ENCODE measurements at regions not wholly inside any gene's neighbourhood (a gene's known extent, or its start where the extent isn't known, plus 50 kb on each side); places are given as distances from the start of the nearest gene placed in this dataset.

DNA sequence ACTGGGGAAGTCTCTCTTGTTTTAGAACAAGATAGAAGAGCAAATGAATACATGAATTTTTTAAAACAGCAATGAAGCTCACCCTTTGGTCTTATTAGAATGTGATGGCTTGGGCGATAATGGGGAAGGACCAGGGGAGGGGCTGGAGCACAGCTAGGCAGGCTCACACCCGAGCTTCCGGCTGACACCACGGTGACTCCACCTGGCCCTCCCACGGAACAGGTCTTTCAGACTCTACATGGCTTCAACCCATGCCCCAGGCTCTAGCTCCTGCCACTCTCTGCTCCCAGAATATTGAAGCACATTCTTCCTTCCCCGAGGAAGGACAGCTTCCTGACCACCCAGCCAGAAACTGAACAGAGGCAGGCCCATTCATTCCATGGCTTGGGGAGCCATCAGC is 127.5 kb upstream of the AGAP1 start:
- CTCF ChIA-PET: no interaction called here
- POLR2A ChIA-PET: no interaction called here
- H3K36me3 Mint-ChIP-seq (ENCODE audit: low read depth): no peaks in the 10 kb centered on the region

DNA sequence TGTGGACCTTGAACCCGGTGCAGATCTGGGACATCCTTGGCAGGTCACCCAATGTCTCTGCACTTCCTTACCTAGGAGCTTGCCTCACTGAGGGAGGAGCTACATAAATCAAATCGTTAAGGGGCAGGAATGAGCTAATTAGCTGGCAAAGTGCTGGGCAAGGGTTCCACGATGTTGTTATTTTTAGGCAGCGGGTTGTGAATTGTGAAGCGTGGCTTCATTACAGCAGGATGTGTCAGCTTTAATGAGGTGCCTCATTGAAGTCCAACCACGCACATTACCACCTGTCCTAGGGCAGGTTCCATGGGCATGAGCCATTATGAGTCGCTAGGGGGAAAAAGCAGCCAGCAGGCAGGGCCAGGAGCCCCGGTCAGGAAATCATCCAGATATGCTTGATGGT is 127.0 kb upstream of the AGAP1 start:
- ATAC-seq (ENCODE audit: low read depth) (no peak), DNase-seq (no peak)
- TF ChIP-seq, protein P1, sequence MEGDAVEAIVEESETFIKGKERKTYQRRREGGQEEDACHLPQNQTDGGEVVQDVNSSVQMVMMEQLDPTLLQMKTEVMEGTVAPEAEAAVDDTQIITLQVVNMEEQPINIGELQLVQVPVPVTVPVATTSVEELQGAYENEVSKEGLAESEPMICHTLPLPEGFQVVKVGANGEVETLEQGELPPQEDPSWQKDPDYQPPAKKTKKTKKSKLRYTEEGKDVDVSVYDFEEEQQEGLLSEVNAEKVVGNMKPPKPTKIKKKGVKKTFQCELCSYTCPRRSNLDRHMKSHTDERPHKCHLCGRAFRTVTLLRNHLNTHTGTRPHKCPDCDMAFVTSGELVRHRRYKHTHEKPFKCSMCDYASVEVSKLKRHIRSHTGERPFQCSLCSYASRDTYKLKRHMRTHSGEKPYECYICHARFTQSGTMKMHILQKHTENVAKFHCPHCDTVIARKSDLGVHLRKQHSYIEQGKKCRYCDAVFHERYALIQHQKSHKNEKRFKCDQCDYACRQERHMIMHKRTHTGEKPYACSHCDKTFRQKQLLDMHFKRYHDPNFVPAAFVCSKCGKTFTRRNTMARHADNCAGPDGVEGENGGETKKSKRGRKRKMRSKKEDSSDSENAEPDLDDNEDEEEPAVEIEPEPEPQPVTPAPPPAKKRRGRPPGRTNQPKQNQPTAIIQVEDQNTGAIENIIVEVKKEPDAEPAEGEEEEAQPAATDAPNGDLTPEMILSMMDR (IDR thresholded peaks at IDR 0.05): no peak
- intact Hi-C loops (cut with micrococcal nuclease): no loop called here
- Mint-ChIP-seq H3K27ac (no peak overlapping the region), H3K36me3 (ENCODE audit: low read depth) (no peaks in the 10 kb centered on the region), H3K27me3 (no peaks in the 10 kb centered on the region), H3K4me1 (no peaks in the 10 kb centered on the region), H3K4me3 (no peak overlapping the region), H3K9me3 (no peaks in the 10 kb centered on the region)
- ChIA-PET CTCF (no interaction called here), POLR2A (no interaction called here)

More for the DNA sequence above, 127.5 kb upstream of the AGAP1 start:
- Mint-ChIP-seq H3K27me3 (no peaks in the 10 kb centered on the region), H3K9me3 (no peaks in the 10 kb centered on the region), H3K4me3 (no peak overlapping the region), H3K4me1 (no peaks in the 10 kb centered on the region), H3K27ac (no peak overlapping the region)
- ATAC-seq (ENCODE audit: low read depth): no peak
- intact Hi-C loops (cut with micrococcal nuclease): no loop called here
- TF ChIP-seq, protein P1 (IDR thresholded peaks at IDR 0.05): no peak
- DNase-seq: no peak

DNA sequence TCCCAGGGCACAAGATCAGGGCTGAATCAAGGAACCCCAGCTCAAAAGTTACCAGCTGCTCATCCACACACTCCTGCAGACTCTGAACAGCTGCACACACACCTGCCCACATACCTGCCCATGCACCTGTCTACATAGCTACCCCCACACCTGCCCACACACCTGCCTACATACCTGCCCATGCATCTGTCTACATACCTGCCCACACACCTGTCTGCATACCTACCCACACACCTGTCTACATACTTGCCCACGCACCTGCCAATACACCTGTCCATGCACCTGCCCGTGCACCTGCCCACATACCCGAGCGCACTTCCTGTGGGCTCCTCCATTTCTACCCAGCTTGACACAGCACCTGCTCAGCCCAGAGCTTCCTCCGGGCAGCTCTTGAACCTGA is 122.8 kb upstream of the AGAP1 start:
- Mint-ChIP-seq H3K9me3 (no peaks in the 10 kb centered on the region), H3K27ac (no peak overlapping the region), H3K27me3 (no peaks in the 10 kb centered on the region), H3K4me1 (no peaks in the 10 kb centered on the region), H3K4me3 (no peak overlapping the region), H3K36me3 (ENCODE audit: low read depth) (no peaks in the 10 kb centered on the region)
- no peak for ATAC-seq (ENCODE audit: low read depth)
- intact Hi-C loops (cut with micrococcal nuclease): no loop called here
- CTCF ChIA-PET: no interaction called here
- POLR2A ChIA-PET: interaction anchor here (0.6 kb wide), 1 partner anchor 117 kb away, joined by 3 read pairs; no protein-coding TSS in a partner anchor
- no peak for DNase-seq
- TF ChIP-seq, protein P1 (IDR thresholded peaks at IDR 0.05): no peak

DNA sequence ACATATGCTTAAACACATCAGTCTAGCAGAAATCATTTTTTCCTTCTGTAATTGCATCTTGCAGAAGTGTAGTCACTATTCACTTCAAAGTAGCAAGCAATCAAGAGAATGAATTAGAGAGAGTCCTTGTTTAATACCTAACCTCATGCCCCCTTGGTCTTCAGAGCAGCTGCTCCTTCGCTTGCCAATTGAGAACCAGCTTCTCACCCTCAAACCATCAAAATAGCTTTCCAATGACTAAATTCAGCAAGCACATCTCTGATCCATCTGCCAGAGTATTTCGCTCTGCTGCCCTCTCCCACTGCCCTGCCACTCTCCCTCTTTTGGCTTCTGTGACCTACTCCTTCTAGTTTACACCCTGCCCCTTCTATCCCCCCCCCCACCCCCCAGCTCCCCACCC is 120.7 kb upstream of the AGAP1 start:
- TF ChIP-seq, protein P1 (IDR thresholded peaks at IDR 0.05): no peak
- Mint-ChIP-seq H3K9me3 (no peaks in the 10 kb centered on the region), H3K4me3 (no peak overlapping the region), H3K27me3 (peaks cover 4% of the 10 kb centered on the region), H3K4me1 (no peaks in the 10 kb centered on the region), H3K36me3 (ENCODE audit: low read depth) (no peaks in the 10 kb centered on the region), H3K27ac (no peak overlapping the region)
- ChIA-PET CTCF (no interaction called here), POLR2A (no interaction called here)
- intact Hi-C loops (cut with micrococcal nuclease): no loop called here
- DNase-seq: no peak
- no peak for ATAC-seq (ENCODE audit: low read depth)

DNA sequence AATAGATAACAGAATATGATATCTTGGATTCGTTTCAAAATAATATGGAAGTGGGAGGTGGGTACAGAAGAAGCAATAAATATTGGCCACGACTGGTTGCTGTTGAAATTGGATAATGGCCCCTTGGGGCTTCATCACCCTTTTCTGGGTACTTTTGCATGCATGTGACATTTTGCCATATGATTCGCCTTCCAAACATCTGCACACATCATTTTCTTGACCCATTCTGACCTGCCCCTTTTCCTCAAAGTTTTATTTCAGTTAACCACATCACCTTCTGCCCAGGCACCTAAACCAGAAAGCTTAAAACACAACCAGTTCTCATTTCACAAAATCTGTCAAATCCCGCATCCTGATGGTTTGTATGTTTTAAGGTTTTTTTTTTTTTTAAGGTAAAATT is 116.7 kb upstream of the AGAP1 start:
- intact Hi-C loops (cut with micrococcal nuclease): no loop called here
- Mint-ChIP-seq H3K27ac (no peak overlapping the region), H3K9me3 (no peaks in the 10 kb centered on the region), H3K36me3 (ENCODE audit: low read depth) (no peaks in the 10 kb centered on the region), H3K27me3 (peaks cover 8% of the 10 kb centered on the region), H3K4me3 (no peak overlapping the region), H3K4me1 (no peaks in the 10 kb centered on the region)
- TF ChIP-seq, protein P1 (IDR thresholded peaks at IDR 0.05): no peak
- DNase-seq: no peak
- ATAC-seq (ENCODE audit: low read depth): no peak
- CTCF ChIA-PET: no interaction called here
- POLR2A ChIA-PET: no interaction called here
